ENCODE measurements at regions not wholly inside any gene's neighbourhood (a gene's known extent, or its start where the extent isn't known, plus 50 kb on each side); places are given as distances from the start of the nearest gene placed in this dataset.

DNA sequence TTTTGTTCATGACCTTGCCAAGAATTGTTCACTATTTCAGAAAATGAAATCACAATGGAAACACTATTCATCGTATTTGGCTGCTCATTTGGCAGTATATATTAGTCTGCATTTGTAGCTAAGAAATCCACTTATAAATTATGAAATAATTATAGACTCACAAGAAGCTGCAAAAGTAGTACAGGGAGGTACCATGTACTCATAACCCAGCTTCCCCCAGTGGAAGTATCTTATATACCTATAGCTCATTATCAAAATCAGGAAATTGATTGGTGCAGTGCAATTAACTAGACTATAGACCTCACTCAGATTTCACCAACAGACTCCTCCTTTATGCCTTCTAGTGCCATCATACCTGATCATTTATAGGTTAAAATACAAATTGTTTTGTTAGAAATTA lies 178.8 kb upstream of the VASH1 start:
- no peak for TF ChIP-seq CTCF (IDR thresholded peaks at IDR 0.05)
- no peak for TF ChIP-seq POLR2A (IDR thresholded peaks at IDR 0.05)

All from breast epithelium (tissue), 3 donors.